Loucy (cell line): ENCODE measurements at regions not wholly inside any gene's neighbourhood (a gene's known extent, or its start where the extent isn't known, plus 50 kb on each side); places are given as distances from the start of the nearest gene placed in this dataset.

Experiments
- H2AFZ ChIP-seq: fragments of 200-600 bp; sonication (generic); 2 replicates; pipeline ENCODE4 v1.6.0; 2016; ENCODE audit warnings: antibody characterized with exemption, mild to moderate bottlenecking, low read length, moderate library complexity
- H3F3A ChIP-seq: fragments of 200-600 bp; 2 replicates; pipeline ENCODE4 v1.6.0; 2016; ENCODE audit warnings: antibody characterized with exemption, low read depth, mild to moderate bottlenecking
- H3K27me3 ChIP-seq: fragments of 200-600 bp; sonication (generic); 2 replicates; pipeline ENCODE4 v1.6.1; 2014; ENCODE audit warnings: low read length, mild to moderate bottlenecking; ENCODE audit not compliant: insufficient read depth, poor library complexity, severe bottlenecking
- H3K36me3 ChIP-seq: fragments of 200-600 bp; sonication (generic); 2 replicates; pipeline ENCODE4 v1.6.1; 2016; ENCODE audit warnings: low read length; ENCODE audit not compliant: insufficient read depth
- H3K4me1 ChIP-seq: fragments of 200-600 bp; sonication (generic); 2 replicates; pipeline ENCODE4 v1.5.1; 2014; ENCODE audit warnings: low read length, mild to moderate bottlenecking; ENCODE audit not compliant: insufficient read depth, poor library complexity, severe bottlenecking
- H3K4me2 ChIP-seq: fragments of 200-600 bp; sonication (generic); 2 replicates; pipeline ENCODE4 v1.6.0; 2014; ENCODE audit warnings: antibody characterized with exemption, low read length, low read depth, mild to moderate bottlenecking; ENCODE audit not compliant: poor library complexity, severe bottlenecking
- H3K4me3 ChIP-seq: fragments of 200-600 bp; sonication (generic); 2 replicates; pipeline ENCODE4 v1.5.1; 2014; ENCODE audit warnings: low read length, mild to moderate bottlenecking, mixed read lengths; ENCODE audit not compliant: poor library complexity, severe bottlenecking
- H3K79me2 ChIP-seq: fragments of 200-600 bp; sonication (generic); 2 replicates; pipeline ENCODE4 v1.6.1; 2014; ENCODE audit warnings: low read length; ENCODE audit not compliant: insufficient read depth
- H3K9ac ChIP-seq: fragments of 200-600 bp; sonication (generic); 2 replicates; pipeline ENCODE4 v1.6.0; 2014; ENCODE audit warnings: mild to moderate bottlenecking, low read depth, low read length, moderate library complexity; ENCODE audit not compliant: poor library complexity, severe bottlenecking
- H3K9me2 ChIP-seq: fragments of 200-600 bp; sonication (generic); replicated peaks from 2 replicates; pipeline ENCODE4 v1.6.1; 2016; ENCODE audit warnings: low read depth, low read length, mixed read lengths
- H3K9me3 ChIP-seq: fragments of 200-600 bp; sonication (generic); 2 replicates; pipeline ENCODE4 v1.6.1; 2014; ENCODE audit warnings: mild to moderate bottlenecking, antibody characterized with exemption, low read length, low read depth; ENCODE audit not compliant: insufficient read depth
- H4K20me1 ChIP-seq: fragments of 200-600 bp; sonication (generic); 2 replicates; pipeline ENCODE4 v1.6.0; 2014; ENCODE audit warnings: antibody characterized with exemption, low read length, mild to moderate bottlenecking; ENCODE audit not compliant: insufficient read depth, poor library complexity, severe bottlenecking
- CTCF ChIP-seq: fragments of 200-600 bp; sonication (generic); conservative IDR thresholded peaks from 2 replicates; pipeline ENCODE4 v1.5.1; 2014; ENCODE audit warnings: mild to moderate bottlenecking, antibody characterized with exemption, low read length
- EZH2phosphoT487 ChIP-seq: fragments of 200-600 bp; IDR thresholded peaks from 2 replicates; pipeline ENCODE4 v1.6.1; 2018; ENCODE audit warnings: antibody characterized with exemption, mild to moderate bottlenecking, moderate library complexity, borderline replicate concordance

- H3K27me3 ChIP-seq = no peaks in the 10 kb centered on the region
- H3K9ac ChIP-seq = no peak overlapping the region
- H3K4me1 ChIP-seq = no peaks in the 10 kb centered on the region
- no peak for TF ChIP-seq EZH2phosphoT487
- no peak for TF ChIP-seq CTCF
- H3K9me3 ChIP-seq = no peaks in the 10 kb centered on the region
- H3K9me2 ChIP-seq = no peaks in the 10 kb centered on the region
- no peak overlapping the region for H3K4me3 ChIP-seq
- H3K36me3 ChIP-seq = no peaks in the 10 kb centered on the region
- no peak overlapping the region for H3K4me2 ChIP-seq
- H3K79me2 ChIP-seq = no peaks in the 10 kb centered on the region
- no peak overlapping the region for H2AFZ ChIP-seq
- H3F3A ChIP-seq = no peaks in the 10 kb centered on the region
- no peaks in the 10 kb centered on the region for H4K20me1 ChIP-seq
Observed at GRCh38 chr11:25891960-25892359, 440.0 kb upstream of the ANO3 start.

- H4K20me1 ChIP-seq = no peaks in the 10 kb centered on the region
- H3K9ac ChIP-seq = no peak overlapping the region
- H3K4me3 ChIP-seq = no peak overlapping the region
- H2AFZ ChIP-seq = no peak overlapping the region
- no peaks in the 10 kb centered on the region for H3K36me3 ChIP-seq
- H3K9me2 ChIP-seq = no peaks in the 10 kb centered on the region
- H3K79me2 ChIP-seq = no peaks in the 10 kb centered on the region
- no peaks in the 10 kb centered on the region for H3K9me3 ChIP-seq
- no peaks in the 10 kb centered on the region for H3F3A ChIP-seq
- H3K27me3 ChIP-seq = no peaks in the 10 kb centered on the region
- no peak for TF ChIP-seq CTCF
- H3K4me2 ChIP-seq = no peak overlapping the region
- H3K4me1 ChIP-seq = no peaks in the 10 kb centered on the region
Observed at GRCh38 chr11:25899617-25900160, 432.2 kb upstream of the ANO3 start.

- no peaks in the 10 kb centered on the region for H3K79me2 ChIP-seq
- no peaks in the 10 kb centered on the region for H3K27me3 ChIP-seq
- H3K36me3 ChIP-seq = no peaks in the 10 kb centered on the region
- H3K9ac ChIP-seq = no peak overlapping the region
- H3K9me3 ChIP-seq = no peaks in the 10 kb centered on the region
- no peaks in the 10 kb centered on the region for H3K9me2 ChIP-seq
- no peak overlapping the region for H3K4me2 ChIP-seq
- no peaks in the 10 kb centered on the region for H3F3A ChIP-seq
- no peaks in the 10 kb centered on the region for H4K20me1 ChIP-seq
- no peak overlapping the region for H2AFZ ChIP-seq
- H3K4me3 ChIP-seq = no peak overlapping the region
- no peaks in the 10 kb centered on the region for H3K4me1 ChIP-seq
- TF ChIP-seq EZH2phosphoT487 (no peak), CTCF (no peak)
Observed at GRCh38 chr11:25900814-25901213, 431.1 kb upstream of the ANO3 start.
